NOMO-1 treated with dmso at 0.1 percent for 144 hours (cell line): ENCODE measurements at regions not wholly inside any gene's neighbourhood (a gene's known extent, or its start where the extent isn't known, plus 50 kb on each side); places are given as distances from the start of the nearest gene placed in this dataset.
"Not testable (repeated sequence)": the region's sequence is repeated elsewhere in the genome, so short reads cannot be mapped to it uniquely, and the experiment has no call there.

Experiments
- DNase-seq: peaks from one replicate; lab custom pipeline; 2025; ENCODE audit not compliant: unreplicated experiment; lab: John Stamatoyannopoulos, UW

DNA sequence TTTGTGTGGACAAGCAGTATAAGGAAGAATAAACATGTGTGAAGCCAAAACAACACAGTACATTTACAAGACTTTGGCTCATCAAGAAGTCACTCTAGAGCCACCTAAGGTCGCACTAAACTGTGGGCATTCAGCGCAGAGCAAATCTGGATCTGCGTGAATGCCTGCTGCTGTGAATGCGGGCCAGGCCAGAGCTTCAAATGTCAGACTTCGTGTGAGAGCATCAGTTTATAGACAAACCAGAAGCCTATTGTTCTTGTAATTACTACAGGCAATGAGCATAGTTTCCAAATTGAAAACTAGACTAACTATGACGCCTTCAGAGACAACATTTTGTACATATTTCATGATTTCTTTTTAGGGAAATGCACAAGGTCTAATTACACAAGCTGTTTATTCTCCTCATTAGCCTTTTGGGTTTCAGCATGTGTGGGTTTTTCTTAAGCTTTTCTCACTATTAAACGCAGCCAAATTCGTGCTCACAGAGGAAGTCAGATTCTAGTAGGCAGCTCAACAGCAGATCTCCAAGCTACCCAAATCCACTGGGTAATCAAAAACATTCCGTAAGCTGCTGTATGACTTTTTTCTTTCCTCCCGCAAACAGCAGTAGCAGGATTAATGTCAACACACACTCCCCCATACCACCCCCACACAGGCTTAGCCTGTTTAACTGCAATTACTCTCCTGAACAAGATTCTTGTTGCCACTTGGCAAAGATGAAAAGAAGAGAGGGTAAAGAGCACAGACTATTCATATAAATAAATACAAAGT is 84.5 kb upstream of the SETMAR start:
- no peak for DNase-seq

DNA sequence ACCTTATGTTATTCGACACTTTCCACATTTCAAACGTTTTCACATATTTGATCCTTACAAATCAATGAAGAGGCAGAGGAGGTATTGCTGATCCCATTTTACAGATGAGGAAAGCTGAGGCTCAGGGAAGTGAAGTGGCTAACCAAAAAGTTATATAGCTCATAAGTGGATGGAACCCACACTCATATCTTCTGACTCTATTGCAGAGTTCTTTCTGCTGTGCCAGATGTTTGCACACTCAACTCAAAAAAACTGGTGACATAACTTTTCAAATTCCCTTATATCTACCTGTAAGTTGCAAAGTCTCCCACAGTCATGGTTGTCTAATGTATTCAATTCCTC is 84.0 kb upstream of the SETMAR start:
- DNase-seq: no peak

DNA sequence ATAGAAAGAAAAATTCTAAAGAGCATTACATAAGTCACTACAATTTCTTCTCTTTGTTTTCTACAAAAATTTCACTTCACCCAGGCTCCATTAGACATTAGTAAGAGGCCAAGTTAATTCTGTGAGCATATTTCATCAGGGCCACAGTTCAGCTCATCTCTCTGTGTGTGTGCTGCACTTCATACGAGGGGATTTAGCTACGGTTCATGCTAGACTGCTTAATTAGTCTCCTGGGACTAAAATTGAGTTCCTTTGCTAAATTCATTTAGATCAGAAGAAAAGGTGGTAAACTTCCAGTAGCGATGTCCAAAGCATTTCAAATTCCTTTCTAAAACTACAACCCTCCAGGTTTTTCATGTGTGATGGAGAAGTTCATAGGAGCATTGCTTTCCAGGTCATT is 83.1 kb upstream of the SETMAR start:
- DNase-seq: no peak

DNA sequence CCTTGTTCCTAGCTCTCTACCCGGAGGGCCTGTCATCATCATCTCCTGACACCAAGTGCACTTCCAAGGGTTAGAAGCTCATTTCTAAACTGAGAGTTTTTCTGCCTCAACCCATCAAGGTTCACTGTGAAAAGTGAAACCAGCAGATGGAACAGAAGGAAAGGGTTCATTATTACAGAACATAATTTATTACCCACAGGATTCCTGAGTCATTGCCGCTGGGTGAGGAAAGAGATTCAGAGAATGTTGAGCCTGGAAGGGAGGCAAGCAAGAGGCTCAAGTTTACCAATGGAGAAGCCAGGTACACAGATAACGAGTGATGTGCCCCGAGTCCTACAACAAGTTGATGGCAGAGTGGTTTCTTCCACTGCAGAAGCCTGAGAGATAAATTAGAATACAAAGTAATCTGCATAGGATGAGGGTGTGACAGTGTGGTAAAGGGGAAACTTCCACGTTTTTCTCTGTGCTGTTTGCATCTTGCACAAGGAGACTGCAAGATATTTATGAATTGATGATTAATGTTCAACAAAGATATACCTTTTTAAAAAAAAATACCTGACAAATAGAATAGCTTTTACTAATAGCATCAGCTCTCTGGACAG is 80.5 kb upstream of the SETMAR start:
- DNase-seq: peak; percentile 7

DNA sequence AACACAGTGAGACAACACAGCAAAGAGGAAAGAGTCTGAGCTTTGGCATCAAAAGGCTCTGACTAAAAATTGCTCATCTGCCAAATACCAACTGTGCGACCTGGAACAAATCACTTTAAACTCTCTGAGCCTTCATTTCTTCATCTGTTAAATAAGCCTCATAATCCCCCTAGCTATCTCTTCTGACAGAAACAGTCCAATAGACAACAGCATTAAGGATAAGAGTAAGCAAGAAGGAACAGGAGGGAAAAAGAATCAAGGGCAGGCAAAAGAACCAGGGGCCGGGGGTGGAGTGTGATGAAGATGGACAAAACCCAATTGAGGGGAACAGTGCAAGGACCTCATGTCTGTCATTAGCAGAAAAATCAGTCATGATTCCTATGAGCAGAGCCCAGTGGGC is 79.4 kb upstream of the SETMAR start:
- no peak for DNase-seq

DNA sequence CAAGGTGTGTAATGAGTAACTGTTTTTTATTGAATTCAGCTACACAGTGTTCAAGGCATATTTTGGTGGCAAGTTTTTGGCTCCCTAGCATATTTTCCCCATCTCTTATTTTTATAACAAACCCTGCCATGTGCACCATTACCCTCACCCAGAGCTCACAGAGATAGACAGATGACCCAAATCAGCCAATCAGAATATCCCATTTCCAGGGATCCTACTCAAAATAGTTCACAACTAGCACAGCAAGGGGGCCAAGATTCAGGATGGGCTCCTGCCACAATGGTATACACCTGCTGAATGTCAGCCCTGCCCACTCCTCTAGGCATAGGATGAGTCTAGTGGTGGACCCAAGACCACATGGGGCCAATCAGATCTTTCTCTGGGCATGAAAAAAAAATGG is 78.8 kb upstream of the SETMAR start:
- DNase-seq: no peak

DNA sequence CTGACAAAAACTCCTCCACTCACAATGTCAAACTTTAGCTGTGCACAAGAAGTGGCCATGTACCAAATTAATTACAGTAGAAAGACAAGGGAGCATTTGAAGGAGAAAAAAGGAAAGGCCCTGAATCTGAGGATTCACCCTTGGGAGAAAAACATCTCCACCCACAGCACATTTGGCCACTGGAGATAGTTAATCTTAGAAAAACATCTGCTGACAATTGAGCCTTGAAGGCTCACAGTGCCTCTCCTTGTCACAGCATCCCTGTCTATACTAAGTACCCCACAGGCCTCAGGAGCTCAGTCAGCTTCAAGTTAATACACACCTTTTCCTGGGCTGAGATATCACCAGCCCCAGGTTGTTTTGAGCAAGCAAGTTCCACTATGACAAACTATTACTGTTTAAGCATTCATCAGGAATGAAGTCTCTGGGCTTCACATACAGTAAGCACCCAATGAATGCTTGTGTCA is 78.1 kb upstream of the SETMAR start:
- no peak for DNase-seq

DNA sequence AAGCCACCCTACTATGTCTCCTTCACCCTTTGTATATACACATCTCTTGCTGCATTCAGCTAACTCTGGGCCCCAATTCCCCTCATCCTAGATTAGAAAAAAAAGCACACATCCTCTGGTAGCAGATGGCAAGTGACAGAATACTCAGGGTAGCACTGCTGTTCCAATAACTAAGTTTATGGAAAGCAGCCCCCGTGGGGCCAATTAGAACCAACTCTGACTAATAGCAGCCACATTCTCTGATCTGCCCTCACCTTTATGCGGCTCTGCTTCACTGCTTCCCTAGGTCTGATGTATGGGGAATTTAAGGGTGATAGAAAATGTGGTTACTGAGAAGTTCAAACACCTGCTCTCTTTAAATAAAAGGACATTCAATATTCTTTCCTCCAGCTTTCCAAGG is 74.9 kb upstream of the SETMAR start:
- DNase-seq: no peak

DNA sequence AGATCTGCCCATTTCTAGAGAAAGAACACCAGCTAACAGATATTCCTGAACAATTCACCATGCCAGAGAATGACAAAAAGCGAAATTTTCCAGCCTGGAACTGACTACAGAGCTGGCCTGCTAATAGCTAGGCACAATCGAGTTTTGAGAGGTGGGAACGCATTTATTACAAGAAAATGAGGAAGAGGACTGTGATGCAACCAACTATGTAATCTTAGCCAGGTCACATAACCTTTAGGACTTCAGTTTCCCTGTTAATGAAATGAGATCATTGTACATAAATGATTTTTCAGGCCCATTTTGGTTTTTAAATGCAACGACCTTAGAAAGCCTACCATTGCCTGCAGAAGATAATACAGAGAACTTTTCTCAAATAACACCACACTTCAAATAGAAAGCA is 72.1 kb upstream of the SETMAR start:
- peak; percentile 44 for DNase-seq

DNA sequence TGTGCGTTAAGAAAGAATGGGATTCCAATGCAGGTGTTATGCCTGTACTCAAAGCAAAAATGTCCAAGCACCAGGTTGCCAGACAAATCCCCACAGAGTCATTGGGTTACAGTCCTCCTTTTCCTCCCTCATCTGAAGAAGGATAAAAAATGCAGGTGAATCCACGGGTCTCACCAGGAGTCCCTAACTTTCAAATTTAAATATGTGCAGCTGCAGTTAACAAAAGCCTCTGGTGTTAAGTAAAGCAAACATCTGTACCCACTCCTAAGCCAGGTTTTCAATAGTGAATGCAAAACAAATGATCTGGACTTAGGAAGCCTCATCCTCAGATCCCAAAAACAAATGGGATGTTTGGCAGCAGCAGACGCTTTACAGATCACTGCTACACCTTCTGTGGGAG is 70.4 kb upstream of the SETMAR start:
- DNase-seq: no peak

DNA sequence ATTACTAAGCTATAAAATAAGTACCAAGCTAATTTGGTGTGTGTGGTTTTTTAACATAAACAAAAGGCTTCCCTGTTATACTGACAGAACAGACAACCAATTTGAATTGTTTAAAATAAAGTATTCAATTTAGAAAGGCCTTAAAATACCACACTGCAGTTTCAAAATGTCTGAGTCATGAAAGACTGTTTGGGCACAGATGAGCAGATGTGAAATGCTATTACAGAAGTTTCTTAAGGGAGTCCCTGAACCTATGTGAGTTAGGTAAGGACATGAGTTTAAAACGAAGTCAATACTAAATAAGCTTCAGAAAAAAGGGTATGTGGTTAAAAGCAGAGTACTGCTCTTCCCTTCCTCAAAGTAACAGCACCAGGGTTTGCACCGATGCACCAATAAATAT is 69.7 kb upstream of the SETMAR start:
- peak; percentile 20 for DNase-seq

DNA sequence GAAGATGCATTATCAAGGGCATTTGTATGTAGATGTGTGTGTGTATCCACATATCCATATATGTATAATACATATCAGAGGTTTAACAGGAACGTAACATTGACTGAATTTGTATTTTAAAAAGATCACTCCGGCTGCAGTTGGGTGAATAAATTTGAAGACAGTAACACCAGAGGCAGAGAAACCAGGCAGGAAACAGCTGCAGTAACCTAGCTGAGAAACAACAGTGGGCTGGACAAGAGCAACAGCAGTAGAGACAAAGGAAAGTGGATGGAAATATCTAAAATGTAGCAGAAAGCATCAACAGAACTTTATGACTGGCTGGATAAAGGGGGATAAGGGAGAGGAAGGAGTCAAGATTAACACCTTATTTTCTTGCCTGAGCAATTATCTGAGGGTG is 68.3 kb upstream of the SETMAR start:
- no peak for DNase-seq

DNA sequence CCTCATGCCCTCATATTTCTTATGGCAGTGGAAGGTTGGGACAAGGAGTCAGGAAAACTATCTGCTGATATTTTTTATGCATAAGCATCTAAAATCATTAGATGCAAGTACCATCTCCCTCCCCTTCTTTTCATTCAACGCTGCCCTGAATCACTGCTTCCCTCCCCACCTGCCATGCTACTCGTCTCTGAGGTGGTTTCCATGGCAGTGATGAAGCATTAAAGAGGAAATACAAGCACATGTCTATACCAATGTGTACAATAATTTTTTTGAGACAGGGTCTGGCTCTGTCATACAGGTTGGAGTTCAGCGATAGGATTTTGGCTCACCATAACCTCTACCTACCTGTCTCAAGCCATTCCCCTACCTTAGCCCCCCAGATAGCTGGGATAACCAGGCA is 67.5 kb upstream of the SETMAR start:
- DNase-seq: no peak

DNA sequence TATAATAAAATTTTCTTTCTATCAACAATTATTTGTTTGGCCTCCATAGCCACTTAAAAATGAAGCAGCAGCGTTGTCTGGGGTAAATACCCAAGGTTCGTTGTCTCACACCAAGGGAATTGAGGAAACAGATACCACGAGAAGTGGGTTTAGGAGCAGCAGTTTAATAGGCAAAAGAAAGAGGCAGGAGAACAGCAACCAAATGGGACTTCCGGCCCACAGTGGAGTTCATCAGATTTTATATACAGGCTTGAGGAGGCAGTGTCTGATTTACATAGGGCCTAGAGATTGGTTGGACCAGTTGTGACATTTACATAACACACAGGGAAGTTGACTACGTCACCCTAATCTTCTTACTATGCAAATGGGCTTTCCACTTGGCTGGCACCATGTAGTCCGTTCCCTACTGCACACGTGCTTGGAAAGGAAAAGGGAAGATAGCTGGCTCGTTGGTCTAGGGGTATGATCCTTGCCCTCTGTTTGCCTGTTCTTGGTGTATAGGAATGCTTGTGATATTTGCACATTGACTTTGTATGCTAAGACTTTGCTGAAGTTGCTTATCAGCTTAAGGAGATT is 61.5 kb upstream of the SETMAR start:
- no peak for DNase-seq

DNA sequence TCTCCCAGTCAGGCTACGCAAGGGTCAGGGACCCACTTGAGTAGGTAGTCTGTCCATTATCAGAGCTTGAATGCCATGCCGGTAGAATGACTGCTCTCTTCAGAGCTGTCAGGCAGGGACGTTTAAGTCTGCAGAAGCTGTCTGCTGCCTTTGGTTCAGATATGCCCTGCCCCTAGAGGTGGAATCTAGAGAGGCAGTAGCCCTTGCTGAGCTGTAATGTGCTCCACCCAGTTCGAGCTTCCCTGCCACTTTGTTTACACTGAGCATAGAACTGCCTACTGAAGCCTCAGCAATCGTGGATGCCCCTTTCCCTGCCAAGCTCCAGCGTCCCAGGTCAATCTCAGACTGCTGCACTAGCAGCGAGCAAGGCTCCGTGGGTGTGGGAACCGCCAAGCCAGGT is 57.5 kb upstream of the SETMAR start:
- no peak for DNase-seq

DNA sequence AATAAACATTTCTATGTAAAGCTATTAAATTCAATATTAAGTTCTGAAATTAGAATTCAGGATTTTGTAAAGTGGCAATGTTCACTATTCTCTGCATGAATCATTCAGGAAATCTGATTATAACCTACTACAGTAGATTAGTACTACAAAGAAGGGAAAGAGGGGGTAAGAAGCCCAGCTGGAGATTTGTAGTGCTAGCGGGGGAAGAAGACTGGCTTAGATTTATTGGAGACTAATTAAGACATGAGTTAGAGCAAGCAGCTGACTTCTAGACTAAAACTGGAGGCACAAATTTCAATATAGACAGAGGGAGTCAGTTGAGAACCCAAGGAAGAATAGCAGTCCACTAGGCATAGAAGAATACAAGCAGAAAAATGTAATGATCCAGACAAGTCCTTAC is 55.8 kb upstream of the SETMAR start:
- DNase-seq: no peak

DNA sequence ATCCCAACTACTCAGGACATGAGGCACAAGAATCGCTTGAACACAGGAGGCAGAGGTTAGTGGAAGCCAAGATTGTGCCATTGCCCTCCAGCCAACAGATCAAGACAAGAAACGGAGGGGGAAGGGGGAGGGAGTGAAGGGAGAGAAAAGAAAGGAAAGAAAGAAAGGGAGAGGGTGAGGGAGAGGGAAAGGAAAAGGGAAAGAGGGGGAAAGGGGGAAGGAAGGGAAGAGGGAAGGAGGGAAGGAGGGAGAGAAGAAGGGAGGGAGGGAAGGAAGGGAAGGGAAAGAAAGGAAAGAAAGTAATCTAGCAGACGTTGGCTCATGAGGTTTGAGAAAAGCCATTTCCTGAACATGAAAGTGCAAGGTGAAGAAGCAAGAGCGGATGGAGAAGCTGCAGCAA is 53.1 kb upstream of the SETMAR start:
- DNase-seq: no peak

DNA sequence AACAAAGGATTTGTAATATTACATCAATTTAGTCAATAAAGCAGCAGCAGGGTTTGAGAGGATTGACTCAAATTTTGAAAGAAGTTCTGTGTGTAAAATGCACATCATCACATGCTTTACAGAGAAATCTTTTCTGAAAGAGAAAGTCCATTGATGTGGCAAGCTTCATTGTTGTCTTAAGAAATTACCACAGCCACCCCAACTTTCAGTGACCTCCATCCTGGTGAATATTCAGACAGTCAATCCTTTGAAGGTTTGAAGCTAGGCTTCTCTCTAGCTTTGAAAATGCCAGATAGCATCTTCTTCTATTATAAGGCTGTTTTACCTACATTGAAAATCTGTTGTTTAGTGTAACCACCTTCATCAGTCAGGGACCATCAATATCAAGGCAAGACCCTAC is 51.8 kb upstream of the SETMAR start:
- no peak for DNase-seq

DNA sequence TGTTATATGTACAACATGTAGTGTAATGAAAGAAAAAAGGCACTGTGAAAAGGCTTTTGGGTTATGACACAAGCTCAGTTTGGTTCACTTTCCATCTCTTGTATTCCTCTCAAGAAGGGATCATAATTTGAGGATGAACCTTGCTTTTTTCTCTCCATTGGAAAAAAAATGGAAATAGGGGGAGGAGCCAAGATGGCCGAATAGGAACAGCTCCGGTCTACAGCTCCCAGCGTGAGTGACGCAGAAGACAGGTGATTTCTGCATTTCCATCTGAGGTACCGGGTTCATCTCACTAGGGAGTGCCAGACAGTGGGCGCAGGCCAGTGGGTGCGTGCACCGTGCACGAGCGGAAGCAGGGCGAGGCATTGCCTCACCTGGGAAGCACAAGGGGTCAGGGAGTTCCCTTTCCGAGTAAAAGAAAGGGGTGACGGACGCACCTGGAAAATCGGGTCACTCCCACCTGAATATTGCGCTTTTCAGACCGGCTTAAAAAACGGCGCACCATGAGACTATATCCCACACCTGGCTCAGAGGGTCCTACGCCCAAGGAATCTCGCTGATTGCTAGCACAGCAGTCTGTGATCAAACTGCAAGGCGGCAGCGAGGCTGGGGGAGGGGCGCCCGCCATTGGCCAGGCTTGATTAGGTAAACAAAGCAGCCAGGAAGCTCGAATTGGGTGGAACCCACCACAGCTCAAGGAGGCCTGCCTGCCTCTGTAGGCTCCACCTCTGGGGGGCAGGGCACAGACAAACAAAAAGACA is 49.9 kb upstream of the SETMAR start:
- DNase-seq: not testable (repeated sequence)
